ENCODE measurements at regions not wholly inside any gene's neighbourhood (a gene's known extent, or its start where the extent isn't known, plus 50 kb on each side); places are given as distances from the start of the nearest gene placed in this dataset.

- intact Hi-C loops (cut with micrococcal nuclease), result no loop called here
- Mint-ChIP-seq H3K4me1 (ENCODE audit: low read depth) (peaks cover 11% of the 10 kb centered on the region), H3K27me3 (ENCODE audit: low read depth) (peaks cover 3% of the 10 kb centered on the region), H3K4me3 (no peak overlapping the region), H3K9me3 (no peaks in the 10 kb centered on the region), H3K27ac (no peak overlapping the region), H3K36me3 (ENCODE audit: low read depth) (no peaks in the 10 kb centered on the region)
- DNase-seq, result no peak
- CTCF ChIA-PET, result interaction anchor here (0.6 kb wide), 1 partner anchor 28 kb away, joined by 3 read pairs; no protein-coding TSS in a partner anchor
Measured at GRCh38 chr3:46110701-46111493, 83.6 kb upstream of the XCR1 start.

DNA sequence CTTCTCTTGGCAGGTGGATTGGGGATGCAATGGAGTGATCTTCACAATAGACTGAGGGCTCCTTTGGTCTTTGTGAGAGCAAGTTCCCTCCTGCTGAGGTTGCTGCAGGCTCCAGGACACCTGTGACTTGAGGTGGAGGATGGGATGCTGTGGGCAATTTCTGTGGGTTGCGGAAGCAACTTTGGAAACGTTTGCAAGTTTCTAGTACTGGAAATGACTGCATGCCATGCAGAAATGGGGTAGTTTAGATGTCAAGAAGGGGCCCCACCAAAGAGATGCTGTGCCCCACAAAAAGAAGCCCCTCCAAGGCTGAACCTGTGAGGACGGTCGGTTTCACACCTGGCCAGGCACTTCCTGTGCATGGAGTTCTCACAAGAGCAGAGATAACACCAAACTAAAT, 80.4 kb upstream of the XCR1 start:
- Mint-ChIP-seq H3K9me3 (no peaks in the 10 kb centered on the region), H3K36me3 (ENCODE audit: low read depth) (no peaks in the 10 kb centered on the region), H3K27ac (no peak overlapping the region), H3K4me3 (no peak overlapping the region), H3K27me3 (ENCODE audit: low read depth) (peaks cover 3% of the 10 kb centered on the region), H3K4me1 (ENCODE audit: low read depth) (peaks cover 11% of the 10 kb centered on the region)
- no peak for DNase-seq
- CTCF ChIA-PET, result no interaction called here
- intact Hi-C loops (cut with micrococcal nuclease), result no loop called here

- Mint-ChIP-seq H3K4me1 (ENCODE audit: low read depth) (peaks cover 11% of the 10 kb centered on the region), H3K27me3 (ENCODE audit: low read depth) (peaks cover 8% of the 10 kb centered on the region), H3K4me3 (no peak overlapping the region), H3K27ac (no peak overlapping the region), H3K36me3 (ENCODE audit: low read depth) (no peaks in the 10 kb centered on the region), H3K9me3 (peaks cover 5% of the 10 kb centered on the region)
- CTCF ChIA-PET, result no interaction called here
- DNase-seq, result no peak
- intact Hi-C loops (cut with micrococcal nuclease), result no loop called here
Measured at GRCh38 chr3:46105306-46105919, 78.1 kb upstream of the XCR1 start.

GRCh38 chr3:46104706-46105105, 77.4 kb upstream of the XCR1 start:
- intact Hi-C loops (cut with micrococcal nuclease), result no loop called here
- CTCF ChIA-PET, result no interaction called here
- no peak overlapping the region for H3K27ac Mint-ChIP-seq
- H3K4me1 Mint-ChIP-seq (ENCODE audit: low read depth), result peaks cover 10% of the 10 kb centered on the region
- H3K4me3 Mint-ChIP-seq, result no peak overlapping the region
- peaks cover 8% of the 10 kb centered on the region for H3K27me3 Mint-ChIP-seq (ENCODE audit: low read depth)
- peaks cover 5% of the 10 kb centered on the region for H3K9me3 Mint-ChIP-seq
- DNase-seq, result no peak
- no peaks in the 10 kb centered on the region for H3K36me3 Mint-ChIP-seq (ENCODE audit: low read depth)

DNA sequence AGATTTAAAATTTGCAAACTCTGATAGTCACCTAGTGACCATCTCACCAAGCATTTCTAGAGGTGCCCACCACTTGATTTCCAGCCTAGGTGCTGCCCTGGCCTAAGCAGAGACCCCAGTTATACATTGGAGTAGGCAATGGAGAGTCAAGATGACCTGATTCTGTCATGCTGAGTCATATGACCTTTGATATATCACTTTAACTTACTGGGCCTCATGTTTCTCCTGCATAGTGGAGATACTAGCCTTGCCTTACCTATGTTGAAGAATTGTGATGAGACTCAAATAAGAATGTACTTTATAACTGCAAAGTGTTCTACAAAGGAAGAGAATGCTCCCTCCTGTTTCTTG, 75.5 kb upstream of the XCR1 start:
- intact Hi-C loops (cut with micrococcal nuclease), result no loop called here
- Mint-ChIP-seq H3K4me1 (ENCODE audit: low read depth) (peaks cover 18% of the 10 kb centered on the region), H3K36me3 (ENCODE audit: low read depth) (no peaks in the 10 kb centered on the region), H3K27ac (no peak overlapping the region), H3K27me3 (ENCODE audit: low read depth) (peaks cover 12% of the 10 kb centered on the region), H3K4me3 (no peak overlapping the region), H3K9me3 (peaks cover 5% of the 10 kb centered on the region)
- no peak for DNase-seq
- CTCF ChIA-PET, result no interaction called here

GRCh38 chr3:46102059-46102779, 74.9 kb upstream of the XCR1 start:
- Mint-ChIP-seq H3K36me3 (ENCODE audit: low read depth) (no peaks in the 10 kb centered on the region), H3K4me1 (ENCODE audit: low read depth) (peaks cover 23% of the 10 kb centered on the region)

GRCh38 chr3:46100812-46101211, 73.5 kb upstream of the XCR1 start:
- CTCF ChIA-PET, result interaction anchor here (0.9 kb wide), 1 partner anchor 22 kb away, joined by 3 read pairs; no protein-coding TSS in a partner anchor
- Mint-ChIP-seq H3K27me3 (ENCODE audit: low read depth) (peaks cover 9% of the 10 kb centered on the region), H3K4me3 (no peak overlapping the region), H3K4me1 (ENCODE audit: low read depth) (peaks cover 31% of the 10 kb centered on the region), H3K36me3 (ENCODE audit: low read depth) (no peaks in the 10 kb centered on the region), H3K27ac (no peak overlapping the region), H3K9me3 (peaks cover 5% of the 10 kb centered on the region)
- no peak for DNase-seq
- intact Hi-C loops (cut with micrococcal nuclease), result no loop called here

More at GRCh38 chr3:46102059-46102779, 74.9 kb upstream of the XCR1 start:
- intact Hi-C loops (cut with micrococcal nuclease), result no loop called here
- no peak overlapping the region for H3K27ac Mint-ChIP-seq
- DNase-seq, result peak; percentile 21
- no peak overlapping the region for H3K4me3 Mint-ChIP-seq
- H3K9me3 Mint-ChIP-seq, result peaks cover 5% of the 10 kb centered on the region
- peaks cover 9% of the 10 kb centered on the region for H3K27me3 Mint-ChIP-seq (ENCODE audit: low read depth)
- CTCF ChIA-PET, result no interaction called here

- DNase-seq, result peak; percentile 69
- intact Hi-C loops (cut with micrococcal nuclease), result loop anchor here (1.0 to 5.0 kb wide), 8 partner anchors 33 to 440 kb away; partner anchors contain the start of genes CCR1 and CCR5
- Mint-ChIP-seq H3K4me1 (ENCODE audit: low read depth) (peaks cover 31% of the 10 kb centered on the region), H3K4me3 (no peak overlapping the region), H3K27ac (peak overlapping the region; percentile 76), H3K27me3 (ENCODE audit: low read depth) (peaks cover 20% of the 10 kb centered on the region), H3K9me3 (peaks cover 5% of the 10 kb centered on the region), H3K36me3 (ENCODE audit: low read depth) (no peaks in the 10 kb centered on the region)
- CTCF ChIA-PET, result interaction anchor here (0.6 to 2.5 kb wide), 5 partner anchors 20 to 272 kb away, joined by 3 to 21 read pairs (median 5); partner anchors contain the start of gene CCR5
Measured at GRCh38 chr3:46098319-46098761, 71.1 kb upstream of the XCR1 start.

DNA sequence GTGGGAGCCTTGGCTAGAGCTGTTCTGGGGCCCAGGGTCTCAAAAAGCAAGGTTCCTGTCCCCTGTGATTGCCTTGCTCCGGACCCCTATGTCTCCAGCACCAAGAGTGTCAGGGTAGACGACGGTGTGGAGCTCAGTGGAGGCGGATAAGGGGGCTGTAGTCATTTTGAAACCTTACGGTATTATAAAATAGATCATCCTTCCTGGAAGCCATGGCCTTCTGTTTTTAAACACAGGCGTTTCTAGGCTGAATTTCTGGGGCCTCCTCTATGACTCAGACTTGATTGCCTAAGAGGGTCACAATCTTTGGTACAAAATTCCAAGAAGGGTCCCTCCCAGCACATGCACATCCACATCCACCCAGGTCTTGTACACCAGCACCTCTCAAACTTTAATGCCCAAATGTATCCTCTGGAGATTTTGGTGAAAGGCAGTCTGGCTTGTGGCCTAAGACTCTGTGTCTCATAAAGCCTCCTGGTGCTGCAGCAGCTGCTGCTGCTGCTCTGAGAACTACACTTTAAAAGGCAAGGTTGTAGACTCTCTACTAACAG, 70.5 kb upstream of the XCR1 start:
- Mint-ChIP-seq H3K4me3 (no peak overlapping the region), H3K9me3 (peaks cover 5% of the 10 kb centered on the region), H3K36me3 (ENCODE audit: low read depth) (no peaks in the 10 kb centered on the region), H3K27ac (peak overlapping the region; percentile 76), H3K27me3 (ENCODE audit: low read depth) (peaks cover 22% of the 10 kb centered on the region), H3K4me1 (ENCODE audit: low read depth) (peaks cover 31% of the 10 kb centered on the region)
- DNase-seq, result peak; percentile 71
- intact Hi-C loops (cut with micrococcal nuclease), result loop anchor here (1.0 to 5.0 kb wide), 9 partner anchors 32 to 441 kb away; partner anchors contain the start of genes CCR1 and CCR5
- CTCF ChIA-PET, result interaction anchor here (1.0 to 2.5 kb wide), 4 partner anchors 19 to 280 kb away, joined by 3 to 21 read pairs (median 8); partner anchors contain the start of gene CCR5

GRCh38 chr3:46096781-46097180, 69.5 kb upstream of the XCR1 start:
- Mint-ChIP-seq H3K9me3 (peaks cover 1% of the 10 kb centered on the region), H3K4me3 (no peak overlapping the region), H3K27ac (peak overlapping the region; percentile 51), H3K27me3 (ENCODE audit: low read depth) (peaks cover 30% of the 10 kb centered on the region), H3K4me1 (ENCODE audit: low read depth) (peaks cover 31% of the 10 kb centered on the region), H3K36me3 (ENCODE audit: low read depth) (no peaks in the 10 kb centered on the region)
- intact Hi-C loops (cut with micrococcal nuclease), result loop anchor here (2.0 to 5.0 kb wide), 2 partner anchors 236 to 404 kb away; no protein-coding TSS in a partner anchor
- CTCF ChIA-PET, result interaction anchor here (0.8 to 2.5 kb wide), 7 partner anchors 13 to 281 kb away, joined by 3 to 21 read pairs (median 4); partner anchors contain the start of genes CCR1 and CCR5
- no peak for DNase-seq

GRCh38 chr3:46096336-46096735, 69.1 kb upstream of the XCR1 start:
- intact Hi-C loops (cut with micrococcal nuclease), result loop anchor here (2.0 to 5.0 kb wide), 2 partner anchors 236 to 404 kb away; no protein-coding TSS in a partner anchor
- Mint-ChIP-seq H3K4me3 (no peak overlapping the region), H3K9me3 (peaks cover under 1% of the 10 kb centered on the region), H3K27ac (no peak overlapping the region), H3K27me3 (ENCODE audit: low read depth) (peaks cover 33% of the 10 kb centered on the region), H3K36me3 (ENCODE audit: low read depth) (no peaks in the 10 kb centered on the region), H3K4me1 (ENCODE audit: low read depth) (peaks cover 31% of the 10 kb centered on the region)
- CTCF ChIA-PET, result interaction anchor here (0.6 to 1.9 kb wide), 6 partner anchors 16 to 419 kb away, joined by 3 to 6 read pairs (median 3); partner anchors contain the start of gene CCR1
- DNase-seq, result no peak

Measured in activated naive CD4-positive, alpha-beta T cell treated with anti-CD3 and anti-CD28 coated beads for 36 hours (primary cell).